H1 (cell line): ENCODE measurements at regions not wholly inside any gene's neighbourhood (a gene's known extent, or its start where the extent isn't known, plus 50 kb on each side); places are given as distances from the start of the nearest gene placed in this dataset.
"Not testable (repeated sequence)": the region's sequence is repeated elsewhere in the genome, so short reads cannot be mapped to it uniquely, and the experiment has no call there.

Source experiments
- CTCF ChIA-PET: fragments of 300-600 bp; sonication (Branson Sonifier 250); formaldehyde crosslinking; loops from one replicate; lab custom pipeline; 2021; ENCODE audit not compliant: partially characterized antibody; lab: Charles Lee
- POLR2A ChIA-PET: fragments of 300-600 bp; sonication (Branson Sonifier 250); formaldehyde crosslinking; loops from one replicate; lab custom pipeline; 2021; ENCODE audit warnings: inconsistent platforms; ENCODE audit not compliant: partially characterized antibody; lab: Charles Lee
- DNase-seq, 2 experiments: peaks; one replicate each; pipeline versions ENCODE4 v3.0.0 to v3.0.0-alpha.2; 2010 to 2022; ENCODE audit warnings: low spot score in 2 of 2, low read depth in 1 of 2, mixed read lengths in 1 of 2
- FAIRE-seq: peaks from 2 replicates; lab custom pipeline; 2011; peaks lifted over from hg19 to GRCh38; lab: Jason Lieb, UNC
- H2AFZ ChIP-seq: 2 replicates; pipeline ENCODE4 v1.8.1; 2012; ENCODE audit warnings: low read length, inconsistent platforms
- H2AK5ac ChIP-seq: 2 replicates; pipeline ENCODE4 v1.6.1; 2013; ENCODE audit warnings: low read depth, low read length
- H2BK120ac ChIP-seq: replicated peaks from 2 replicates; pipeline ENCODE3; 2013; ENCODE audit warnings: low read depth, low read length, inconsistent platforms
- H2BK12ac ChIP-seq: 2 replicates; pipeline ENCODE4 v1.6.1; 2013; ENCODE audit warnings: low read depth, low read length
- H2BK15ac ChIP-seq: 2 replicates; pipeline ENCODE4 v1.6.1; 2013; ENCODE audit warnings: low read length
- H2BK20ac ChIP-seq: 2 replicates; pipeline ENCODE4 v1.6.1; 2013; ENCODE audit warnings: low read length
- H2BK5ac ChIP-seq: 2 replicates; pipeline ENCODE4 v1.6.1; 2013; ENCODE audit warnings: low read depth, low read length
- H3K14ac ChIP-seq: 2 replicates; pipeline ENCODE4 v1.6.1; 2013; ENCODE audit warnings: inconsistent platforms; ENCODE audit not compliant: insufficient read length
- H3K18ac ChIP-seq: 2 replicates; pipeline ENCODE4 v1.6.1; 2013; ENCODE audit warnings: low read length; ENCODE audit errors: extremely low read depth
- H3K23ac ChIP-seq: 2 replicates; pipeline ENCODE4 v1.6.1; 2013; ENCODE audit warnings: inconsistent platforms; ENCODE audit not compliant: insufficient read length
- H3K23me2 ChIP-seq: 2 replicates; pipeline ENCODE4 v1.6.1; 2013; ENCODE audit warnings: low read depth, low read length
- H3K27ac ChIP-seq: 2 replicates; pipeline ENCODE4 v1.6.1; 2011; ENCODE audit warnings: low read depth, low read length, inconsistent platforms
- H3K27me3 ChIP-seq, 4 experiments: replicated peaks in 1 of 4; 1 replicate in 1 of 4; 2 replicates in 3 of 4; pipeline versions ENCODE4 v1.6.1 to v1.8.1; 2011 to 2013; ENCODE audit warnings: low read length in 3 of 4, mild to moderate bottlenecking in 3 of 4, inconsistent platforms in 2 of 4, mixed read lengths in 2 of 4, moderate library complexity in 1 of 4; ENCODE audit not compliant: control insufficient read depth in 3 of 4, insufficient read depth in 3 of 4; ENCODE audit errors: extremely low read depth in 1 of 4
- H3K36me3 ChIP-seq, 4 experiments: 2 replicates each; pipeline versions ENCODE4 v1.6.1 to v1.8.1; 2011 to 2013; ENCODE audit warnings: mild to moderate bottlenecking in 4 of 4, low read length in 3 of 4, moderate library complexity in 2 of 4, control low read depth in 1 of 4, inconsistent platforms in 1 of 4; ENCODE audit not compliant: insufficient read depth in 4 of 4, control insufficient read depth in 2 of 4
- H3K4ac ChIP-seq: replicated peaks from 2 replicates; pipeline ENCODE3; 2013; ENCODE audit warnings: low read length, low read depth, mixed read lengths, inconsistent platforms; ENCODE audit not compliant: insufficient read length
- H3K4me1 ChIP-seq, 4 experiments: replicated peaks in 1 of 4; 1 replicate in 1 of 4; 2 replicates in 3 of 4; pipeline versions ENCODE4 v1.6.1 to v1.8.1; 2011 to 2013; ENCODE audit warnings: low read length in 3 of 4, inconsistent platforms in 2 of 4, mixed read lengths in 1 of 4; ENCODE audit not compliant: insufficient read depth in 4 of 4, control insufficient read depth in 3 of 4
- H3K4me2 ChIP-seq, 2 experiments: 2 replicates each; pipeline versions ENCODE4 v1.6.1 to v1.8.1; 2011 to 2013; ENCODE audit warnings: low read depth in 2 of 2, low read length in 2 of 2, control low read depth in 1 of 2, inconsistent platforms in 1 of 2, mild to moderate bottlenecking in 1 of 2; ENCODE audit not compliant: insufficient read depth in 1 of 2
- H3K4me3 ChIP-seq, 4 experiments: fragments of 200-600, 300-600 bp in 1 of 4; sonication (generic), shearing (Covaris generic), sonication (Bioruptor Twin) in 1 of 4; 2 replicates each; pipeline versions ENCODE4 v1.5.1 to v1.8.1; 2011 to 2016; ENCODE audit warnings: low read length in 4 of 4, low read depth in 3 of 4, control low read depth in 2 of 4, inconsistent platforms in 2 of 4, mild to moderate bottlenecking in 2 of 4, mixed read lengths in 1 of 4, moderate library complexity in 1 of 4; ENCODE audit not compliant: insufficient read depth in 2 of 4; ENCODE audit errors: extremely low read depth in 1 of 4
- H3K56ac ChIP-seq: replicated peaks from 2 replicates; pipeline ENCODE3; 2013; ENCODE audit warnings: low read depth, mild to moderate bottlenecking, mixed read lengths, low read length, inconsistent platforms; ENCODE audit not compliant: insufficient read length
- H3K79me1 ChIP-seq: 2 replicates; pipeline ENCODE4 v1.6.1; 2013; ENCODE audit warnings: low read depth, low read length, control low read depth
- H3K79me2 ChIP-seq, 2 experiments: 2 replicates each; pipeline versions ENCODE4 v1.6.1 to v1.8.1; 2012 to 2013; ENCODE audit warnings: low read length in 2 of 2, mild to moderate bottlenecking in 2 of 2, inconsistent platforms in 1 of 2; ENCODE audit not compliant: insufficient read depth in 2 of 2, control insufficient read depth in 1 of 2
- H3K9ac ChIP-seq, 4 experiments: replicated peaks in 1 of 4; 1 replicate in 1 of 4; 2 replicates in 3 of 4; pipeline versions ENCODE4 v1.6.1 to v1.8.1; 2011 to 2013; ENCODE audit warnings: low read depth in 3 of 4, low read length in 3 of 4, control low read depth in 2 of 4, mild to moderate bottlenecking in 2 of 4, moderate library complexity in 2 of 4, inconsistent platforms in 1 of 4; ENCODE audit errors: extremely low read depth in 1 of 4
- H3K9me3 ChIP-seq, 2 experiments: 2 replicates each; pipeline versions ENCODE4 v1.6.1 to v1.8.1; 2012 to 2013; ENCODE audit warnings: mild to moderate bottlenecking in 2 of 2, moderate library complexity in 2 of 2, control low read depth in 1 of 2, inconsistent platforms in 1 of 2, low read depth in 1 of 2, low read length in 1 of 2, mixed read lengths in 1 of 2; ENCODE audit not compliant: insufficient read depth in 2 of 2
- H4K20me1 ChIP-seq, 2 experiments: replicated peaks in 1 of 2; 2 replicates each; pipeline versions ENCODE3 to v1.8.1; 2011 to 2013; ENCODE audit warnings: inconsistent platforms in 2 of 2, low read length in 2 of 2, mild to moderate bottlenecking in 1 of 2; ENCODE audit not compliant: insufficient read depth in 2 of 2, control insufficient read depth in 1 of 2
- H4K5ac ChIP-seq: 2 replicates; pipeline ENCODE4 v1.6.1; 2013; ENCODE audit warnings: low read length, low read depth, mixed read lengths, inconsistent platforms; ENCODE audit not compliant: insufficient read length
- H4K8ac ChIP-seq: 2 replicates; pipeline ENCODE4 v1.8.0; 2013; ENCODE audit warnings: mild to moderate bottlenecking, moderate library complexity, low read length, inconsistent platforms; ENCODE audit not compliant: insufficient read depth; ENCODE audit errors: extremely low read depth
- H4K91ac ChIP-seq: replicated peaks from 2 replicates; pipeline ENCODE3; 2013; ENCODE audit warnings: low read length, mixed read lengths, inconsistent platforms; ENCODE audit not compliant: insufficient read length
- WGBS, 2 experiments: shearing (Covaris generic) in 1 of 2; methylation state at CpG; one replicate each; pipeline versions ENCODE4 v1.1.6 to v1.1.7; 2013 to 2015; ENCODE audit warnings: low lambda C conversion rate in 2 of 2, mixed read lengths in 2 of 2, inconsistent platforms in 1 of 2, low coverage in 1 of 2, missing lambda C conversion rate in 1 of 2; ENCODE audit not compliant: insufficient replicate concordance in 2 of 2, insufficient coverage in 1 of 2, insufficient read length in 1 of 2; ENCODE audit errors: extremely low coverage in 1 of 2, missing lambda C conversion rate in 1 of 2; 5-methylcytosine and 5-hydroxymethylcytosine counted together

GRCh38 chr22:16387543-16387942 lies 205.1 kb downstream of the CCT8L2 start:
- H3K4ac ChIP-seq, H2BK5ac ChIP-seq, H2AK5ac ChIP-seq, H3K36me3 ChIP-seq, H2AFZ ChIP-seq, H2BK12ac ChIP-seq, H2BK20ac ChIP-seq, H3K27ac ChIP-seq, H2BK120ac ChIP-seq, H3K79me1 ChIP-seq, H3K27me3 ChIP-seq, H3K14ac ChIP-seq, H4K5ac ChIP-seq, H4K8ac ChIP-seq, H4K20me1 ChIP-seq, DNase-seq, H3K4me2 ChIP-seq, H3K23ac ChIP-seq, H3K4me3 ChIP-seq, POLR2A ChIA-PET, H4K91ac ChIP-seq, H3K23me2 ChIP-seq, H2BK15ac ChIP-seq, CTCF ChIA-PET, H3K18ac ChIP-seq, H3K56ac ChIP-seq, FAIRE-seq, H3K4me1 ChIP-seq, H3K9ac ChIP-seq, H3K79me2 ChIP-seq: not testable (repeated sequence)
- peaks cover 2 to 53% of the 10 kb centered on the region in 2 experiments; a peak in 3 of 4 replicates for H3K9me3 ChIP-seq
- 93% methylated on average over 5 of the region's 11 CpGs; no CpG with 5 or more reads in 1 of the 2 experiments for WGBS, 2 experiments
